SJCRH30 (cell line): ENCODE measurements at regions not wholly inside any gene's neighbourhood (a gene's known extent, or its start where the extent isn't known, plus 50 kb on each side); places are given as distances from the start of the nearest gene placed in this dataset.

Experiments used
- DNase-seq, 2 experiments: peaks; one replicate each; pipeline ENCODE4 v3.0.0-alpha.2; 2015 to 2020
- H3K27ac ChIP-seq: fragments of 250-450 bp; sonication (Bioruptor Pico); 2 replicates; pipeline ENCODE4 v1.5.1; 2020; ENCODE audit warnings: mild to moderate bottlenecking, moderate library complexity
- H3K27me3 ChIP-seq: fragments of 250-450 bp; sonication (Bioruptor Pico); 2 replicates; pipeline ENCODE4 v1.5.1; 2020; ENCODE audit warnings: mild to moderate bottlenecking, moderate library complexity
- H3K36me3 ChIP-seq: fragments of 250-450 bp; sonication (Bioruptor Pico); 2 replicates; pipeline ENCODE4 v1.5.1; 2020; ENCODE audit warnings: mild to moderate bottlenecking, moderate library complexity
- H3K4me1 ChIP-seq: fragments of 250-450 bp; sonication (Bioruptor Pico); 2 replicates; pipeline ENCODE4 v1.5.1; 2020; ENCODE audit warnings: mild to moderate bottlenecking, moderate library complexity
- H3K4me3 ChIP-seq: fragments of 250-450 bp; sonication (Bioruptor Pico); 2 replicates; pipeline ENCODE4 v1.5.1; 2020; ENCODE audit warnings: mild to moderate bottlenecking, moderate library complexity
- H3K9me3 ChIP-seq: fragments of 250-450 bp; sonication (Bioruptor Pico); replicated peaks from 2 replicates; pipeline ENCODE4 v1.5.1; 2020; ENCODE audit warnings: mild to moderate bottlenecking, moderate library complexity

- H3K4me3 ChIP-seq = no peak overlapping the region
- H3K4me1 ChIP-seq = no peaks in the 10 kb centered on the region
- H3K9me3 ChIP-seq = no peaks in the 10 kb centered on the region
- no peak for DNase-seq
- no peaks in the 10 kb centered on the region for H3K36me3 ChIP-seq
- no peaks in the 10 kb centered on the region for H3K27me3 ChIP-seq
- H3K27ac ChIP-seq = no peak overlapping the region
These were observed 142.2 kb downstream of the EBLN2 start for GRCh38 chr3:73203633-73204032.

GRCh38 chr3:73204841-73205240 is 143.4 kb downstream of the EBLN2 start:
- no peak overlapping the region for H3K4me3 ChIP-seq
- no peaks in the 10 kb centered on the region for H3K36me3 ChIP-seq
- no peaks in the 10 kb centered on the region for H3K9me3 ChIP-seq
- DNase-seq = no peak
- no peaks in the 10 kb centered on the region for H3K27me3 ChIP-seq
- H3K27ac ChIP-seq = no peak overlapping the region
- no peaks in the 10 kb centered on the region for H3K4me1 ChIP-seq

DNA sequence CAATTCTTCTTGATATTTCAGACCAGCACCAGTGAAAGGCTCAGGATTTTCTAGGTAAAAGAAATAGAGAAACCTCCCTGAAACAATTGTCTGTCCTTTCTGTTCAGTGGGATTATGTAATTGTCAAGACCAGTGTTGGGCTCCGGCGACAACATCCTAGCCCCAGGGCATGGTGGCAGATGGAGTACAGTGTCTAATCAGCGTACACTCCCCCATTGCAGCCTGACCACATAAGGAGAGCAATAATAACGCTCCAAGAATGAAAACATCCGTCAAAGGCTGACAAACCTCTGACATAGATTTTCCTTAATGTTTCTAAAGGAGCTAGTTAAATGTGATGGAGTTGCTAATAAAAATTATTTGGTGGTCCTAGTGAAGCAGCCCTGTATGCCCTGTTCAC is 144.6 kb downstream of the EBLN2 start:
- no peak for DNase-seq
- H3K9me3 ChIP-seq = no peaks in the 10 kb centered on the region
- H3K36me3 ChIP-seq = no peaks in the 10 kb centered on the region
- H3K27me3 ChIP-seq = no peaks in the 10 kb centered on the region
- no peak overlapping the region for H3K27ac ChIP-seq
- no peaks in the 10 kb centered on the region for H3K4me1 ChIP-seq
- no peak overlapping the region for H3K4me3 ChIP-seq

GRCh38 chr3:73207946-73208440 is 146.5 kb downstream of the EBLN2 start:
- Histone ChIP-seq H3K4me3 (no peak overlapping the region), H3K9me3 (no peaks in the 10 kb centered on the region), H3K36me3 (no peaks in the 10 kb centered on the region), H3K4me1 (no peaks in the 10 kb centered on the region), H3K27me3 (no peaks in the 10 kb centered on the region), H3K27ac (no peak overlapping the region)
- no peak for DNase-seq

- H3K36me3 ChIP-seq = no peaks in the 10 kb centered on the region
- no peak overlapping the region for H3K27ac ChIP-seq
- H3K4me1 ChIP-seq = no peaks in the 10 kb centered on the region
- no peak for DNase-seq
- no peaks in the 10 kb centered on the region for H3K27me3 ChIP-seq
- no peaks in the 10 kb centered on the region for H3K9me3 ChIP-seq
- no peak overlapping the region for H3K4me3 ChIP-seq
These were observed 149.3 kb downstream of the EBLN2 start for GRCh38 chr3:73210759-73211158.

GRCh38 chr3:73212683-73213082 is 151.2 kb downstream of the EBLN2 start:
- no peaks in the 10 kb centered on the region for H3K4me1 ChIP-seq
- H3K27ac ChIP-seq = no peak overlapping the region
- no peak for DNase-seq
- H3K36me3 ChIP-seq = no peaks in the 10 kb centered on the region
- no peaks in the 10 kb centered on the region for H3K27me3 ChIP-seq
- H3K4me3 ChIP-seq = no peak overlapping the region
- H3K9me3 ChIP-seq = no peaks in the 10 kb centered on the region

DNA sequence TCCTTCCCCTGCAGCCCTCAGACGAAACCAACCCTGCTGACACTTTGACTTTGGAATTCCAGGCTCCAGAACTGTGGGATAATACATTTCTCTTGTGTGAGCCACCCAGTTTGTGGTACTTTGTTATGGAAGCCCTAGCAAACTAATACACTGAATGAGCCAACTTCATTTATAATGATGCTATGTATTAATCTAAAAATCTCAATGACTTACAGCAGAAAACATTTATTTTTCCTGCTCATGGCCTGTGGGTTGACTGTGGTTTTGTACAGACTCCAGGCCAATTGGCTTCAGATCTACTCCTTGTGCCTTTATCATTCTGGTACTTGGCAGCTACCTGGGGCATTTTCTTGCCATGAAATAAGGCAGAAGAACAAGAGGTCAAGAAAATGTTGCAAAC is 152.4 kb downstream of the EBLN2 start:
- H3K9me3 ChIP-seq = no peaks in the 10 kb centered on the region
- H3K4me1 ChIP-seq = no peaks in the 10 kb centered on the region
- H3K4me3 ChIP-seq = no peak overlapping the region
- DNase-seq = no peak
- H3K36me3 ChIP-seq = no peaks in the 10 kb centered on the region
- no peaks in the 10 kb centered on the region for H3K27me3 ChIP-seq
- H3K27ac ChIP-seq = no peak overlapping the region

GRCh38 chr3:73214846-73215245 is 153.4 kb downstream of the EBLN2 start:
- Histone ChIP-seq H3K27me3 (no peaks in the 10 kb centered on the region), H3K4me1 (no peaks in the 10 kb centered on the region), H3K4me3 (no peak overlapping the region), H3K9me3 (no peaks in the 10 kb centered on the region), H3K27ac (no peak overlapping the region), H3K36me3 (no peaks in the 10 kb centered on the region)
- no peak for DNase-seq

DNA sequence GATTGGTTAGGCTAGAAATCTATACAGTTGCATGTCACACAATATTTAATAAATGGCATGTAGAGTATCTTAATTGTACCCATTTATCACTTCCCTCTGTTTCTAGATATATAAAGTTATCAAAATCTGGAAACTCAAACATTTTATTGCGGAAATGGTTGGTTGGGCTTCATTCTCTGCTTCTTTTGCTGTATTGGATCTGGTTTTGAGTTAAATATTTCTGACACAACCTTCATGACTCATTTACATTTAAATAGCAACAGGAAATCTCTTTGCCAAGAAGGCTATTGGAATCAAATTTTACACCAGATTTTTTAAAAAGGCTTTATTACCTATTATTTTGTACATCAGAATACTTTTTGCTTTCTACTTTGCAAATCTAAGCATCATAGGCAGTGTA is 153.8 kb downstream of the EBLN2 start:
- DNase-seq = no peak
- H3K4me3 ChIP-seq = no peak overlapping the region
- no peaks in the 10 kb centered on the region for H3K36me3 ChIP-seq

DNA sequence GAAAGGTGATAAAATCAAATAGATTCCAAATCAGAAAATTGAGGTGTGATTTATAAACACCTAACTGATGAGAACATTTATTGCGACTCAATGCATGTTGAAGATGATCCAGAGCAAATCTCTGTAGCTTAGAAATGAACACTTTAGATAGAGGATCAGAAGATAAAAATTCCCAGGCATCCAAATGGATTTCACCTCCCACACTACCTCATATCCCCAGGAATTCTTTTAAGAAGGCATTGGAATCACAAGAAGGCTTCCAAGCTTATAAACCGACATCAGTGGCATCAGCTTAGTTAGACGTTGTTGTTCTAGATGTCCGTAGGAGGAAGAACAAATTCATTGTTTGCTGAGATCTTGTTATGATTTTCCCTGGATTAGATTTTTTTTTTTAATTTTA is 154.4 kb downstream of the EBLN2 start:
- Histone ChIP-seq H3K9me3 (no peaks in the 10 kb centered on the region), H3K4me3 (no peak overlapping the region), H3K36me3 (no peaks in the 10 kb centered on the region), H3K27me3 (no peaks in the 10 kb centered on the region), H3K4me1 (no peaks in the 10 kb centered on the region), H3K27ac (no peak overlapping the region)
- no peak for DNase-seq

More for the DNA sequence above, 153.8 kb downstream of the EBLN2 start:
- Histone ChIP-seq H3K4me1 (no peaks in the 10 kb centered on the region), H3K9me3 (no peaks in the 10 kb centered on the region), H3K27ac (no peak overlapping the region), H3K27me3 (no peaks in the 10 kb centered on the region)

GRCh38 chr3:73216310-73216709 is 154.9 kb downstream of the EBLN2 start:
- Histone ChIP-seq H3K4me3 (no peak overlapping the region), H3K9me3 (no peaks in the 10 kb centered on the region), H3K27me3 (no peaks in the 10 kb centered on the region), H3K27ac (no peak overlapping the region), H3K4me1 (no peaks in the 10 kb centered on the region), H3K36me3 (no peaks in the 10 kb centered on the region)
- no peak for DNase-seq

DNA sequence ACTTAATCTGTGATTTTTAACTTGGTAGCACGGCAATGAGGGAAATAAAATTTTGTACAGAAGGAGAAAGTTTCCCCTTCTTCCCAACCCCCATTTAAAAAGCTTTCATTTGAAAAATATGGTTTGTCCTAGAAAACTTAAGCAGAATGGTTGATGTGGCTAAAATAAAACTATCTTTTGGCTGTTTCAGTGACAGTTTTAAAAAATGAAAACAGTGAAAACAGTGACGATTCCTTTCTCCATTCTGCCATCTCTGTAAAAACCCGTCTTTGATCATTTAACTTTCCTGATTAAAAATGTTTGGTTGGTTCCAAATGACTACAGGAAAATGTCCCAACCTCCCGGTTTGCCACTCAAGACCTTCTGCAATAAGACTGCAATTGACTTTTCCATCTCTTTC is 160.7 kb downstream of the EBLN2 start:
- no peaks in the 10 kb centered on the region for H3K9me3 ChIP-seq
- no peak overlapping the region for H3K27ac ChIP-seq
- no peak for DNase-seq
- no peak overlapping the region for H3K4me3 ChIP-seq
- peaks cover 3% of the 10 kb centered on the region; the same call in 1 of the 2 replicates for H3K4me1 ChIP-seq
- no peaks in the 10 kb centered on the region for H3K36me3 ChIP-seq
- no peaks in the 10 kb centered on the region for H3K27me3 ChIP-seq

GRCh38 chr3:73225146-73225855 is 163.8 kb downstream of the EBLN2 start:
- peaks cover 3% of the 10 kb centered on the region; the same call in 1 of the 2 replicates for H3K4me1 ChIP-seq
- no peak overlapping the region for H3K27ac ChIP-seq
- DNase-seq = no peak
- no peaks in the 10 kb centered on the region for H3K9me3 ChIP-seq
- no peaks in the 10 kb centered on the region for H3K36me3 ChIP-seq
- H3K27me3 ChIP-seq = no peaks in the 10 kb centered on the region
- no peak overlapping the region for H3K4me3 ChIP-seq

DNA sequence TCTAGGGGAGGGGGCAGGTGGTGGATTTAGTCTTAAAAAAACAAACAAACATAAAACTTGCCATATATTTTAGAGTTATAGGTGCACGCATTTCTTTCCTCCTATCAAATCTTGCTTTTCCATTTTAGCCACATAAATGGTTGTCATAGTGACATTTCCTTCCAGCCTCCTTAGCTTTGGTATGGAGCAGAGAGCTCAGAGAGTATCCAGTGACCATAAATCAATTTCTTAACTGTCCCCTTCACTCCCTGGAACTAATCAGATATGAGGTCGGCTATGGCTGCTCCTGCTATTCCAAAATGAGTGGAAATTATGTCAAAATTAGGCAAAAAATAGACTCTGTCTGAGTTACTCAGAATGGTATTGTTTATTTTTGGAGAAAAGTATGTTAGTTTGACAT is 164.5 kb downstream of the EBLN2 start:
- Histone ChIP-seq H3K27me3 (no peaks in the 10 kb centered on the region), H3K36me3 (no peaks in the 10 kb centered on the region), H3K27ac (no peak overlapping the region), H3K9me3 (no peaks in the 10 kb centered on the region), H3K4me1 (peaks cover 3% of the 10 kb centered on the region; the same call in 1 of the 2 replicates), H3K4me3 (no peak overlapping the region)
- no peak for DNase-seq

GRCh38 chr3:73228000-73228399 is 166.5 kb downstream of the EBLN2 start:
- no peak overlapping the region for H3K27ac ChIP-seq

DNA sequence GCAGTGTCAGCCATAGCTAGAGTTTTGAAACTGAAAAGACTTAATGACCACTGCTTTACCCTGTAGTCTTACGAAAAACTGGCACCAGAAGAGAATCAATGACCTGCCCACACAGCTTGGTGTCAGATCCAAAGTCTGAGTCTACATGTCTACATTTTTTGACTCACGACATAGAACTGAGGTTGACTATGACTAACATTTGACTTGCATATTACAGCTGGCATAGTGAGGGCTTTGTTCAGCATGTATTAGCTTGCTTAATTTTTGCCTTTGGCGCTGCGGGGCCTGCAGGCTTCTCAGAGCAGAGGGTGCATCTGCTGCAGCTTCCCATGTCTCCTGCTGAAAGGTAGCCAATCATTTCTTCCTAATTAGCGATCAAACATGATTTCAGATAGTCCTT is 167.0 kb downstream of the EBLN2 start:
- H3K9me3 ChIP-seq = no peaks in the 10 kb centered on the region

More at GRCh38 chr3:73228000-73228399, 166.5 kb downstream of the EBLN2 start:
- Histone ChIP-seq H3K4me3 (no peak overlapping the region), H3K9me3 (no peaks in the 10 kb centered on the region), H3K36me3 (no peaks in the 10 kb centered on the region), H3K27me3 (no peaks in the 10 kb centered on the region), H3K4me1 (peaks cover 3% of the 10 kb centered on the region; the same call in 1 of the 2 replicates)
- DNase-seq = no peak

More for the DNA sequence above, 167.0 kb downstream of the EBLN2 start:
- no peak overlapping the region for H3K27ac ChIP-seq
- no peaks in the 10 kb centered on the region for H3K27me3 ChIP-seq
- no peaks in the 10 kb centered on the region for H3K36me3 ChIP-seq
- DNase-seq = no peak
- H3K4me3 ChIP-seq = no peak overlapping the region
- peaks cover 3% of the 10 kb centered on the region; the same call in 1 of the 2 replicates for H3K4me1 ChIP-seq
